B cell (primary cell): ENCODE measurements at regions not wholly inside any gene's neighbourhood (a gene's known extent, or its start where the extent isn't known, plus 50 kb on each side); places are given as distances from the start of the nearest gene placed in this dataset.

ENCODE experiments used
- ATAC-seq: fragments of 200-7000 bp; cut with Tn5 transposase; one replicate; pipeline ENCODE4 v1.10.0; 2021; ENCODE audit warnings: low read depth, mild to moderate bottlenecking, moderate number of reproducible peaks, moderate library complexity
- CTCF ChIA-PET: fragments of 350-600 bp; sonication (Branson Sonifier 250); formaldehyde crosslinking; loops from one replicate; lab custom pipeline; 2021; ENCODE audit warnings: antibody characterized with exemption, inconsistent platforms; lab: Charles Lee
- POLR2A ChIA-PET: fragments of 350-600 bp; sonication (Branson Sonifier 250); formaldehyde crosslinking; loops from one replicate; lab custom pipeline; 2021; ENCODE audit warnings: antibody characterized with exemption; lab: Charles Lee
- DNase-seq: peaks from one replicate; pipeline ENCODE4 v3.0.0; 2013
- H2AFZ ChIP-seq: 2 replicates; pipeline ENCODE4 v1.6.1; 2012; ENCODE audit warnings: mild to moderate bottlenecking, low read depth, low read length; ENCODE audit not compliant: insufficient read depth, poor library complexity, severe bottlenecking
- H3K27ac ChIP-seq, 2 donors: 1 replicate in 1 of 2; 2 replicates in 1 of 2; pipeline ENCODE4 v1.5.1; 2012 to 2013; ENCODE audit warnings: low read length in 2 of 2, mild to moderate bottlenecking in 2 of 2, moderate library complexity in 1 of 2
- H3K27me3 ChIP-seq, 4 experiments: fragments of 200-600 bp in 1 of 4; sonication (generic) in 1 of 4; replicated peaks in 1 of 4; 1 replicate in 2 of 4; 2 replicates in 2 of 4; pipeline versions ENCODE4 v1.6.1 to v1.7.0; 2013 to 2016; ENCODE audit warnings: low read length in 3 of 4, mild to moderate bottlenecking in 2 of 4, mixed read lengths in 1 of 4, moderate library complexity in 1 of 4; ENCODE audit not compliant: insufficient read depth in 4 of 4, control insufficient read depth in 3 of 4; ENCODE audit errors: control extremely low read depth in 1 of 4
- H3K36me3 ChIP-seq, 2 experiments: replicated peaks in 1 of 2; 1 replicate in 1 of 2; 2 replicates in 1 of 2; pipeline versions ENCODE4 v1.6.1 to v1.7.1; 2013; ENCODE audit warnings: low read length in 1 of 2; ENCODE audit not compliant: insufficient read depth in 2 of 2, control insufficient read depth in 1 of 2; ENCODE audit errors: control extremely low read depth in 1 of 2, extremely low read depth in 1 of 2
- H3K4me1 ChIP-seq, 2 donors: fragments of 200-600 bp in 1 of 2; sonication (generic) in 1 of 2; 1 replicate in 1 of 2; 2 replicates in 1 of 2; pipeline versions ENCODE4 v1.5.1 to v1.6.1; 2013 to 2017; ENCODE audit warnings: low read length in 2 of 2; ENCODE audit not compliant: control insufficient read depth in 2 of 2, insufficient read depth in 2 of 2
- H3K4me2 ChIP-seq: replicated peaks from 2 replicates; pipeline ENCODE3; 2012; ENCODE audit warnings: mild to moderate bottlenecking, low read depth, low read length; ENCODE audit not compliant: poor library complexity, severe bottlenecking
- H3K4me3 ChIP-seq, 5 experiments: fragments of 200-600 bp in 1 of 5; sonication (generic) in 1 of 5; 1 replicate in 3 of 5; 2 replicates in 2 of 5; pipeline versions ENCODE4 v1.5.1 to v1.7.0; 2011 to 2016; ENCODE audit warnings: low read length in 4 of 5, mild to moderate bottlenecking in 4 of 5, low read depth in 2 of 5, control low read depth in 1 of 5, moderate library complexity in 1 of 5; ENCODE audit not compliant: insufficient read depth in 1 of 5; ENCODE audit errors: control extremely low read depth in 1 of 5, extremely low read depth in 1 of 5
- H3K79me2 ChIP-seq: fragments of 200-600 bp; sonication (generic); one replicate; pipeline ENCODE4 v1.6.0; 2016; ENCODE audit warnings: low read length; ENCODE audit not compliant: control insufficient read depth, insufficient read depth
- H3K9ac ChIP-seq: fragments of 200-600 bp; sonication (generic); 2 replicates; pipeline ENCODE4 v1.6.1; 2017; ENCODE audit warnings: mild to moderate bottlenecking, low read length, moderate library complexity
- H3K9me3 ChIP-seq, 3 donors: one replicate each; pipeline versions ENCODE4 v1.6.1 to v1.7.1; 2013; ENCODE audit warnings: low read length in 2 of 3; ENCODE audit not compliant: control insufficient read depth in 2 of 3, insufficient read depth in 1 of 3; ENCODE audit errors: control extremely low read depth in 1 of 3
- H4K20me1 ChIP-seq: 2 replicates; pipeline ENCODE4 v1.6.0; 2012; ENCODE audit warnings: mild to moderate bottlenecking, low read length; ENCODE audit not compliant: insufficient read depth, control insufficient read depth, poor library complexity, severe bottlenecking
- H3K27ac Mint-ChIP-seq: one replicate; pipeline ENCODE4 v1.8.0; 2021; ENCODE audit warnings: mixed read lengths
- H3K27me3 Mint-ChIP-seq: one replicate; pipeline ENCODE4 v1.8.0; 2021; ENCODE audit warnings: mixed read lengths
- H3K4me1 Mint-ChIP-seq: one replicate; pipeline ENCODE4 v1.8.0; 2021; ENCODE audit warnings: mixed read lengths
- H3K4me3 Mint-ChIP-seq: one replicate; pipeline ENCODE4 v1.8.0; 2021; ENCODE audit warnings: mixed read lengths
- H3K9me3 Mint-ChIP-seq: one replicate; pipeline ENCODE4 v1.8.0; 2022; ENCODE audit warnings: mixed read lengths; ENCODE audit not compliant: insufficient read depth
- EZH2 ChIP-seq: IDR thresholded peaks from 2 replicates; pipeline ENCODE4 v1.6.1; 2012; ENCODE audit warnings: borderline replicate concordance, low read depth, mild to moderate bottlenecking, moderate library complexity, low read length; ENCODE audit not compliant: insufficient read depth, poor library complexity, severe bottlenecking
- WGBS: methylation state at CpG from one replicate; pipeline ENCODE4 v1.1.5; 2013; ENCODE audit warnings: missing lambda C conversion rate; ENCODE audit not compliant: insufficient coverage; 5-methylcytosine and 5-hydroxymethylcytosine counted together
- intact Hi-C: fragments of 100-400 bp; cut with micrococcal nuclease; formaldehyde crosslinking; loops from one replicate; pipeline ENCODE4 v1.10.0; 2022
- TF ChIP-seq, protein P1 (sequence below): fragments of 200-600 bp; IDR thresholded peaks from one replicate; pipeline ENCODE4 v1.8.0; 2022; ENCODE audit warnings: antibody characterized with exemption, mild to moderate bottlenecking

GRCh38 chr5:77850536-77851175 lies 74.5 kb upstream of the TBCA start:
- Histone ChIP-seq H3K27me3 (peaks cover 0 to 5% (median 2%) of the 10 kb centered on the region in 4 experiments), H3K4me2 (peak overlapping the region; percentile 94), H3K36me3 (no peaks in the 10 kb centered on the region), H3K79me2 (no peaks in the 10 kb centered on the region), H4K20me1 (no peaks in the 10 kb centered on the region), H3K4me3 (peak overlapping the region in 3 of 5 experiments; percentile 59 to 82 (median 65)), H3K4me1 (peaks cover 9 to 20% of the 10 kb centered on the region in 2 donors), H3K9me3 (peaks cover 0 to 12% (median 0%) of the 10 kb centered on the region in 3 donors), H2AFZ (peak overlapping the region; percentile 84), H3K9ac (peak overlapping the region; percentile 72), H3K27ac (no peak overlapping the region)
- DNase-seq = no peak
- Mint-ChIP-seq H3K27ac (peak overlapping the region; percentile 13), H3K4me1 (peaks cover 20% of the 10 kb centered on the region), H3K9me3 (no peaks in the 10 kb centered on the region), H3K4me3 (peak overlapping the region; percentile 77), H3K27me3 (peaks cover 6% of the 10 kb centered on the region)
- no peak for ATAC-seq
- POLR2A ChIA-PET = no interaction called here
- TF ChIP-seq, protein P1, sequence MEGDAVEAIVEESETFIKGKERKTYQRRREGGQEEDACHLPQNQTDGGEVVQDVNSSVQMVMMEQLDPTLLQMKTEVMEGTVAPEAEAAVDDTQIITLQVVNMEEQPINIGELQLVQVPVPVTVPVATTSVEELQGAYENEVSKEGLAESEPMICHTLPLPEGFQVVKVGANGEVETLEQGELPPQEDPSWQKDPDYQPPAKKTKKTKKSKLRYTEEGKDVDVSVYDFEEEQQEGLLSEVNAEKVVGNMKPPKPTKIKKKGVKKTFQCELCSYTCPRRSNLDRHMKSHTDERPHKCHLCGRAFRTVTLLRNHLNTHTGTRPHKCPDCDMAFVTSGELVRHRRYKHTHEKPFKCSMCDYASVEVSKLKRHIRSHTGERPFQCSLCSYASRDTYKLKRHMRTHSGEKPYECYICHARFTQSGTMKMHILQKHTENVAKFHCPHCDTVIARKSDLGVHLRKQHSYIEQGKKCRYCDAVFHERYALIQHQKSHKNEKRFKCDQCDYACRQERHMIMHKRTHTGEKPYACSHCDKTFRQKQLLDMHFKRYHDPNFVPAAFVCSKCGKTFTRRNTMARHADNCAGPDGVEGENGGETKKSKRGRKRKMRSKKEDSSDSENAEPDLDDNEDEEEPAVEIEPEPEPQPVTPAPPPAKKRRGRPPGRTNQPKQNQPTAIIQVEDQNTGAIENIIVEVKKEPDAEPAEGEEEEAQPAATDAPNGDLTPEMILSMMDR = no peak
- no peak for TF ChIP-seq EZH2
- 97% methylated on average over 29 of the region's 30 CpGs for WGBS
- intact Hi-C loops = loop anchor here (5.0 to 10.0 kb wide), 2 partner anchors 84 to 218 kb away; no protein-coding TSS in a partner anchor
- CTCF ChIA-PET = no interaction called here

DNA sequence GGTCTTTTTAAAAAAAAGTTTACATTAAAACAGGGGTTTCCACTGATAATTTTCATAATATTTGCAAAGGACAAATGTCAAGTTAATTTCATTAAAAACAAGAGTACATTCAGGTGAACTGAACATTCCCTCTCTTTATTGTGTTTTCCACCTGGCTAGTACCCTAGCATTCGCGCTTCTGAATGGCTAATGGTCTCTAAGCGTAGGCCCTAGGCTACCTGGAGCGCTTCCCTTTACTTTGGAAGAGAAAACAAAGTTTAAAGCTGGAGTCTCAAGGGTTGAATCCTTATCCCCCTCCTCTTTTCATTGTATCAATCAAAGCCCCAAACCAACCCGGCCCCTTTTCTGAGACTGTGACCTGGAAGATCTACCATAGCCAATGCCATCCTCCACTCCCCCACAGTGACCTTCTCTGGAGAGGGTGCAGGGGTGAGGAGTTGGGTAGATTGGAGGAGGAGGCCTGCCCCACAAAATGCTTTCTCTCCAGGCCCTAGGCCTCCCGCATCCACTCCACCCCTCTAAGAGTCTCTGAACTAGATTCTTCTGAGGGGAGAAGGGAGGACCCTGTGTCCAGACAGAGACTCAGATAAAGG lies 73.3 kb upstream of the TBCA start:
- Mint-ChIP-seq H3K9me3 (no peaks in the 10 kb centered on the region), H3K27ac (no peak overlapping the region), H3K27me3 (peaks cover 11% of the 10 kb centered on the region), H3K4me1 (peaks cover 26% of the 10 kb centered on the region), H3K4me3 (peak overlapping the region; percentile 23)
- ChIA-PET POLR2A (no interaction called here), CTCF (no interaction called here)
- WGBS = 92% methylated on average over 2 of the region's 6 CpGs
- peaks cover 0 to 14% (median 9%) of the 10 kb centered on the region in 4 experiments for H3K27me3 ChIP-seq
- no peaks in the 10 kb centered on the region for H3K36me3 ChIP-seq
- H3K4me2 ChIP-seq = no peak overlapping the region
- no peak overlapping the region for H2AFZ ChIP-seq
- no peak overlapping the region for H3K9ac ChIP-seq
- DNase-seq = no peak
- TF ChIP-seq, protein P1 = no peak
- TF ChIP-seq EZH2 = no peak
- no peak overlapping the region for H3K27ac ChIP-seq
- H3K4me3 ChIP-seq = no peak overlapping the region
- ATAC-seq = no peak
- no peaks in the 10 kb centered on the region for H3K79me2 ChIP-seq
- peaks cover 0 to 12% (median 0%) of the 10 kb centered on the region in 3 donors for H3K9me3 ChIP-seq
- intact Hi-C loops = no loop called here
- H4K20me1 ChIP-seq = no peaks in the 10 kb centered on the region
- H3K4me1 ChIP-seq = peaks cover 18 to 30% of the 10 kb centered on the region in 2 donors
